ENCODE measurements at regions not wholly inside any gene's neighbourhood (a gene's known extent, or its start where the extent isn't known, plus 50 kb on each side); places are given as distances from the start of the nearest gene placed in this dataset.

- H3K79me1 ChIP-seq (ENCODE audit: low read length): peaks cover 2% of the 10 kb centered on the region
Observed at GRCh38 chr10:42956045-42956444, 120.8 kb upstream of the RET start.

GRCh38 chr10:42958142-42958868 lies 118.6 kb upstream of the RET start:
- H3K18ac ChIP-seq (ENCODE audit: low read length): no peak overlapping the region
- no CpG with 5 or more reads among the region's 2 CpGs for WGBS (ENCODE audit: extremely low coverage, insufficient coverage, insufficient read length)
- H3K9ac ChIP-seq (ENCODE audit: low read length): no peak overlapping the region
- H3K23ac ChIP-seq (ENCODE audit: low read length): no peak overlapping the region
- no peaks in the 10 kb centered on the region for H3K36me3 ChIP-seq (ENCODE audit: control insufficient read depth in 1 of 2, insufficient read depth in 2 of 2, low read length in 2 of 2)
- peaks cover 0 to 5% of the 10 kb centered on the region in 2 experiments for H3K4me1 ChIP-seq (ENCODE audit: control insufficient read depth in 1 of 2, insufficient read depth in 2 of 2, low read length in 2 of 2)
- H4K91ac ChIP-seq (ENCODE audit: low read depth, low read length): no peak overlapping the region
- H3K4me2 ChIP-seq (ENCODE audit: low read length): no peak overlapping the region
- no peaks in the 10 kb centered on the region for H3K79me2 ChIP-seq (ENCODE audit: control insufficient read depth, insufficient read depth, low read length, poor library complexity)
- H3K79me1 ChIP-seq (ENCODE audit: low read length): peaks cover 2% of the 10 kb centered on the region
- no peak overlapping the region for H4K12ac ChIP-seq (ENCODE audit: low read depth, low read length)
- H3K14ac ChIP-seq (ENCODE audit: low read length): no peak overlapping the region
- no peaks in the 10 kb centered on the region for H3K27me3 ChIP-seq (ENCODE audit: insufficient read depth, low read length)
- no peak overlapping the region for H2AK5ac ChIP-seq (ENCODE audit: low read length)
- no peak overlapping the region for H2BK5ac ChIP-seq (ENCODE audit: low read depth, low read length, poor library complexity)
- no peak overlapping the region for H2BK12ac ChIP-seq (ENCODE audit: low read length)
- no peak overlapping the region for H3K4me3 ChIP-seq (ENCODE audit: low read depth, low read length)
- H3K4ac ChIP-seq (ENCODE audit: low read depth, low read length): no peak overlapping the region
- no peak for DNase-seq
- H4K8ac ChIP-seq (ENCODE audit: low read depth, low read length): no peak overlapping the region
- no peak overlapping the region for H2AFZ ChIP-seq (ENCODE audit: insufficient read depth, low read length, poor library complexity)
- H3K9me3 ChIP-seq (ENCODE audit: insufficient read depth, low read depth, low read length): no peaks in the 10 kb centered on the region
- no peak overlapping the region for H3K27ac ChIP-seq (ENCODE audit: low read depth, low read length)
- no peak overlapping the region for H2BK120ac ChIP-seq (ENCODE audit: insufficient read depth, low read length, poor library complexity)

More at GRCh38 chr10:42956045-42956444, 120.8 kb upstream of the RET start:
- H4K12ac ChIP-seq (ENCODE audit: low read depth, low read length): no peak overlapping the region
- H3K79me2 ChIP-seq (ENCODE audit: control insufficient read depth, insufficient read depth, low read length, poor library complexity): no peaks in the 10 kb centered on the region
- H3K23ac ChIP-seq (ENCODE audit: low read length): no peak overlapping the region
- no peaks in the 10 kb centered on the region for H3K27me3 ChIP-seq (ENCODE audit: insufficient read depth, low read length)
- H3K4me3 ChIP-seq (ENCODE audit: low read depth, low read length): no peak overlapping the region
- no peak overlapping the region for H3K14ac ChIP-seq (ENCODE audit: low read length)
- H2AFZ ChIP-seq (ENCODE audit: insufficient read depth, low read length, poor library complexity): no peak overlapping the region
- no peaks in the 10 kb centered on the region for H3K9me3 ChIP-seq (ENCODE audit: insufficient read depth, low read depth, low read length)
- no peaks in the 10 kb centered on the region for H3K36me3 ChIP-seq (ENCODE audit: control insufficient read depth in 1 of 2, insufficient read depth in 2 of 2, low read length in 2 of 2)
- H2BK5ac ChIP-seq (ENCODE audit: low read depth, low read length, poor library complexity): no peak overlapping the region
- no peak overlapping the region for H3K27ac ChIP-seq (ENCODE audit: low read depth, low read length)
- H2AK5ac ChIP-seq (ENCODE audit: low read length): no peak overlapping the region
- no peak overlapping the region for H4K8ac ChIP-seq (ENCODE audit: low read depth, low read length)
- no peak overlapping the region for H2BK12ac ChIP-seq (ENCODE audit: low read length)
- no peak overlapping the region for H3K4ac ChIP-seq (ENCODE audit: low read depth, low read length)
- DNase-seq: no peak
- H3K18ac ChIP-seq (ENCODE audit: low read length): no peak overlapping the region
- no peak overlapping the region for H3K9ac ChIP-seq (ENCODE audit: low read length)
- no peak overlapping the region for H3K4me2 ChIP-seq (ENCODE audit: low read length)
- H4K91ac ChIP-seq (ENCODE audit: low read depth, low read length): no peak overlapping the region
- no peak overlapping the region for H2BK120ac ChIP-seq (ENCODE audit: insufficient read depth, low read length, poor library complexity)
- no CpG with 5 or more reads among the region's 3 CpGs for WGBS (ENCODE audit: extremely low coverage, insufficient coverage, insufficient read length)
- H3K4me1 ChIP-seq (ENCODE audit: control insufficient read depth in 1 of 2, insufficient read depth in 2 of 2, low read length in 2 of 2): peaks cover 7 to 13% of the 10 kb centered on the region in 2 experiments

- Histone ChIP-seq H3K79me2 (ENCODE audit: control insufficient read depth, insufficient read depth, low read length, poor library complexity) (no peaks in the 10 kb centered on the region), H3K27ac (ENCODE audit: low read depth, low read length) (no peak overlapping the region), H3K4me1 (ENCODE audit: control insufficient read depth in 1 of 2, insufficient read depth in 2 of 2, low read length in 2 of 2) (peaks cover 0 to 5% of the 10 kb centered on the region in 2 experiments), H3K23ac (ENCODE audit: low read length) (no peak overlapping the region), H2AFZ (ENCODE audit: insufficient read depth, low read length, poor library complexity) (no peak overlapping the region), H3K9ac (ENCODE audit: low read length) (no peak overlapping the region), H4K91ac (ENCODE audit: low read depth, low read length) (no peak overlapping the region), H3K27me3 (ENCODE audit: insufficient read depth, low read length) (no peaks in the 10 kb centered on the region), H2BK5ac (ENCODE audit: low read depth, low read length, poor library complexity) (no peak overlapping the region), H3K18ac (ENCODE audit: low read length) (no peak overlapping the region), H4K12ac (ENCODE audit: low read depth, low read length) (no peak overlapping the region), H3K4me2 (ENCODE audit: low read length) (no peak overlapping the region), H3K79me1 (ENCODE audit: low read length) (peaks cover 2% of the 10 kb centered on the region), H2BK12ac (ENCODE audit: low read length) (no peak overlapping the region), H3K9me3 (ENCODE audit: insufficient read depth, low read depth, low read length) (no peaks in the 10 kb centered on the region), H3K4me3 (ENCODE audit: low read depth, low read length) (no peak overlapping the region), H3K36me3 (ENCODE audit: control insufficient read depth in 1 of 2, insufficient read depth in 2 of 2, low read length in 2 of 2) (no peaks in the 10 kb centered on the region), H2BK120ac (ENCODE audit: insufficient read depth, low read length, poor library complexity) (no peak overlapping the region), H2AK5ac (ENCODE audit: low read length) (no peak overlapping the region), H3K14ac (ENCODE audit: low read length) (no peak overlapping the region), H4K8ac (ENCODE audit: low read depth, low read length) (no peak overlapping the region), H3K4ac (ENCODE audit: low read depth, low read length) (no peak overlapping the region)
- DNase-seq: no peak
- no CpG with 5 or more reads among the region's 3 CpGs for WGBS (ENCODE audit: extremely low coverage, insufficient coverage, insufficient read length)
Observed at GRCh38 chr10:42959833-42960232, 117.0 kb upstream of the RET start.

GRCh38 chr10:42960491-42960990 lies 116.3 kb upstream of the RET start:
- DNase-seq: peak; percentile 74 to 78
- no peak overlapping the region for H2AFZ ChIP-seq (ENCODE audit: insufficient read depth, low read length, poor library complexity)
- no peak overlapping the region for H3K14ac ChIP-seq (ENCODE audit: low read length)
- no peak overlapping the region for H3K4me2 ChIP-seq (ENCODE audit: low read length)
- H3K79me2 ChIP-seq (ENCODE audit: control insufficient read depth, insufficient read depth, low read length, poor library complexity): no peaks in the 10 kb centered on the region
- H3K4me1 ChIP-seq (ENCODE audit: control insufficient read depth in 1 of 2, insufficient read depth in 2 of 2, low read length in 2 of 2): peaks cover 0 to 5% of the 10 kb centered on the region in 2 experiments
- no peak overlapping the region for H3K18ac ChIP-seq (ENCODE audit: low read length)
- no peak overlapping the region for H2BK12ac ChIP-seq (ENCODE audit: low read length)
- H2AK5ac ChIP-seq (ENCODE audit: low read length): no peak overlapping the region
- H2BK5ac ChIP-seq (ENCODE audit: low read depth, low read length, poor library complexity): no peak overlapping the region
- H2BK120ac ChIP-seq (ENCODE audit: insufficient read depth, low read length, poor library complexity): no peak overlapping the region
- no peak overlapping the region for H3K4ac ChIP-seq (ENCODE audit: low read depth, low read length)
- no peak overlapping the region for H4K91ac ChIP-seq (ENCODE audit: low read depth, low read length)
- H3K27me3 ChIP-seq (ENCODE audit: insufficient read depth, low read length): no peaks in the 10 kb centered on the region
- H3K4me3 ChIP-seq (ENCODE audit: low read depth, low read length): no peak overlapping the region
- no peak overlapping the region for H3K23ac ChIP-seq (ENCODE audit: low read length)
- H4K12ac ChIP-seq (ENCODE audit: low read depth, low read length): no peak overlapping the region
- H3K9ac ChIP-seq (ENCODE audit: low read length): no peak overlapping the region
- H4K8ac ChIP-seq (ENCODE audit: low read depth, low read length): no peak overlapping the region
- H3K79me1 ChIP-seq (ENCODE audit: low read length): peaks cover 2% of the 10 kb centered on the region
- H3K9me3 ChIP-seq (ENCODE audit: insufficient read depth, low read depth, low read length): no peaks in the 10 kb centered on the region
- H3K36me3 ChIP-seq (ENCODE audit: control insufficient read depth in 1 of 2, insufficient read depth in 2 of 2, low read length in 2 of 2): no peaks in the 10 kb centered on the region
- H3K27ac ChIP-seq (ENCODE audit: low read depth, low read length): no peak overlapping the region
- no CpG with 5 or more reads among the region's 7 CpGs for WGBS (ENCODE audit: extremely low coverage, insufficient coverage, insufficient read length)

Measured in trophoblast cell (in vitro differentiated cells and primary cell).